HG03342 (cell line): ENCODE measurements at regions not wholly inside any gene's neighbourhood (a gene's known extent, or its start where the extent isn't known, plus 50 kb on each side); places are given as distances from the start of the nearest gene placed in this dataset.
"Not testable (repeated sequence)": the region's sequence is repeated elsewhere in the genome, so short reads cannot be mapped to it uniquely, and the experiment has no call there.

Experiments
- ATAC-seq: cut with Tn5 transposase; IDR thresholded peaks from one replicate; pipeline ENCODE4 v1.9.1; 2021; ENCODE audit warnings: mild to moderate bottlenecking, moderate library complexity; ENCODE audit not compliant: unreplicated experiment

DNA sequence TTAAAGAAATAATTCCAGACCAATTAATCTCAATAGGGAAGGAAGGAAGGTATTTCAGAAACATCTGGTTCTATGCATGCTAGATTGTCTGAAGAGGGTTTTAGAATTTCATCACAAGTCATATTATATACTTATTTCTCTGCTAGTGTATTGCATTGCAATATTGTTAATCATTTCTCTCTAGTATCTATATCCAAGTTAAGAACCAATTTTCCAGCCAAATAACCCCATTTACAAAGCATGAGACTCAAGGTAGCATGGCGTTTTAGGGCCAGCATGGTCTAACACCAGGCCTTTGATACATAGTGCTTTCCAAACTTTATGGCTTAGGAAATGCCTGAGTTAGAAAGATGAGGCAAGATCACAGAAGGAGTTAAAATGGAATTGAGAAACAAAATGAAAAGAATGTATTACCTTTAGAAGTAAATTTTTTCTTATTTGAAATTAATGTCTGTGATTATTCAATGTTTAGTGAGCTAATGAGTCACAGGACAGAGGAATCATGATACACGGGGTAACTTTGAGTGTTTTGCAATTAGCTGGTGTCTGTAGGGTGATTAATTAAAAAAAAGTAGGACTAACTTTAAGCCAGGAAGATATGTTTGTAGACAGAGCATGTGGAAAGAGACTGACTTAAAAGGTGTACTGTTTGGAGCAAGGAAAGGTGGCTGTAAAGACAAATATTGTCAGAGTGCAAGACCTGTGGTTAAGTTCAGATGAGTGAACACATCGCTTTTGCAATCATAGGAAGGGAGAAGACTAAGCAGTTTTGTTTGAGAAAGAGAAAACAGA, 1006.2 kb upstream of the CITED2 start:
- no peak for ATAC-seq

DNA sequence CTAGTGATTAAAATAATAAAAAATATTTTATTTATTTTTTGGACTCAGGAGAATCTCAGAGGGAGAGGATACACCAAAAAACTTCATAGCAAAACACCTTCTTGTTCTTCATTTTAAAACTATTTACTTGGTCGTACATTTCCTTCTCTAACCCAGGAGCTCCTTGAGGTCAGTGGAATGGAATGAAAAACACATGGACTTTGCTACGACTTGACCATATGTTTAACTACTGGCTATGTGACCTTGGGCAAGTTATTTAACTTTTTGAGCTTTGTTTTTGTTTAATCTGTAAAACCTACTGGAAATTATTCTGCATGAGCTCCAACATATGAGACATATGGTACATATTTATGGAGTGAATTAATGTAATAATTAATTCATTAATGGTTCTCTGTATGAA, 1005.5 kb upstream of the CITED2 start:
- ATAC-seq, result no peak

DNA sequence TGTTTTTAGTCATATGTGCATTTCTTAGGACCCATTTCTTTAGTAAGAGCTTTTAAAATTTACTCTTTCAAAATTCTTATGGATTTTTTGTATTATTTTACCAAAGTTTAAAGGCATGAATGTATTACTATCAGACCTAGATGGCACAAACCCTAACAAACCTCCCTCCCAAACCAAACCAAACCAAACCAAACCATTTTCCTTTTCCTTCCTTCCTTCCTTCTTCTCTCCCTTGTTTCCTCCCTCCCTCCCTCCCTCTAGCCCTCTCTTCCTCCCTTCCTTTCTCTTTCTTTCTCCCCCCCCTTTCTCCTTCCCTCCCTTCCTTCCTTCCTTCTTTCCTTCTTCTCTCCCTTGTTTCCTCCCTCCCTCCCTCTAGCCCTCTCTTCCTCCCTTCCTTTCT, 1001.8 kb upstream of the CITED2 start:
- no peak for ATAC-seq

DNA sequence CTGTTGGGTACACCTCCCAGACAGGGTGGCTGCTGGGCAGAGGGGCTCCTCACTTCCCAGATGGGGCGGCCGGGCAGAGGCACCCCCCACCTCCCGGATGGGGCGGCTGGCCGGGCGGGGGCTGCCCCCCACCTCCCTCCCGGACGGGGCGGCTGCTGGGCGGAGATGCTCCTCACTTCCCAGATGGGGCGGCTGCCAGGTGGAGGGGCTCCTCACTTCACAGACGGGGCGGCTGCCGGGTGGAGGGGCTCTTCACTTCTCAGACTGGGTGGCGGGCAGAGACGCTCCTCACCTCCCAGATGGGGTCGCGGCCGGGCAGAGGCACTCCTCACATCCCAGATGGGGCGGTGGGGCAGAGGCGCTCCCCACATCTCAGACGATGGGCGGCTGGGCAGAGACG, 999.3 kb upstream of the CITED2 start:
- ATAC-seq, result not testable (repeated sequence)

DNA sequence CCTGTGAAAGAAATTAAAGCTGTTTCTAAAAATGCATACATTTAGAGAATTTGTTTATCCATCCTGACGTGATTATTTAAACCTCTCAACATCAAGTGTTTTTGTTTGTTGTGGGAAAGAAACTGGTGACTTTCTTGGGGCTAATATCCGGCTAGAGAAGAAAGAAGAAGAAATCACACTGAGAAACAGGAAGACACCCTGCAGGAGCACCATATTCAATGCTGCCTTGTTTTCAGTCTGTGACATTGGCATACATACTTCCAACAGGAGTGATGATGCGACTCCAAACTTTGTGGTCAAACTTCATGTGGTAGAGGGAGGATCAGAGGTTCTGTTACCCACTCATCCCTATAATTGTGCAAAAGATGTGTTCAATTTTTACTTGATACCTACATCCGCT, 997.6 kb upstream of the CITED2 start:
- ATAC-seq, result no peak

DNA sequence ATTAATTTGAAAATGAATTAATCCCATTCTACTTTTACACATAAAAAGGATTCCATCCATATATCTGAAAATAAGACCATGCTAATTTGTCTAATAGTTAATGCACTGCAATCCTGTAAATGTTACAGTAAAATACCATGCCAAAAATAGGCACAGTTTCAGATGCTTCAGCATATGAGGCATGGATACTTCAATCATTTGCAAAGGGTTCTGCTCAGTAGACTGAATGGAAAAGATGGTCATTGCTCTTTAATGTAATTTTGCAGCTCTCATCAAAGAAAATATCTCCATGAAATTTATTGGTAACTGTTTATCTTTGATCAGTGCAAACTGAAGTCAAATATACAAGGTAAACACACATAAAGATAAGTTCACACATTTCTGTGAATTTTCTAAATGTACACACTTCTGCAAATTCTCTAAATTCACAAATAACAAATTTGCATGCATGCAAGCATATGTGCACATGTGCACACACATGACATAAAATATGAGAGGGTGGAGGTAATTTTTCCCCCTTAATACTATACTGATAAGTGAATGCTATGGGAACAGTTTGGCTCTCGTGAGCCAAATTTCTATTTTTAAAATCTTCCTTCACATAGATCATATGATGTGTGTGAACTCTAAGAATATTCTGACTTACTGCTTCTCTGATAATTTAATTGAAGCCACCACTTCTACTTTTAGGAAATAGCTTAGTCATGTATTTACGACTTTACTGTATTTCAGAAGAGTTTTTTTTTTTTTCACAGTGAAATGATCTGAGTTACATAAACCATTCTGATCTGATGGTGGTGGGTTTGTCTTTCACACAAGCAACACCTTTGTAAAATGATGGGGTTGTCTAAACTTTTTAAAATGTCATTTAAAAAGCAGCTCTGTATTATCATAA, 996.8 kb upstream of the CITED2 start:
- ATAC-seq, result no peak

DNA sequence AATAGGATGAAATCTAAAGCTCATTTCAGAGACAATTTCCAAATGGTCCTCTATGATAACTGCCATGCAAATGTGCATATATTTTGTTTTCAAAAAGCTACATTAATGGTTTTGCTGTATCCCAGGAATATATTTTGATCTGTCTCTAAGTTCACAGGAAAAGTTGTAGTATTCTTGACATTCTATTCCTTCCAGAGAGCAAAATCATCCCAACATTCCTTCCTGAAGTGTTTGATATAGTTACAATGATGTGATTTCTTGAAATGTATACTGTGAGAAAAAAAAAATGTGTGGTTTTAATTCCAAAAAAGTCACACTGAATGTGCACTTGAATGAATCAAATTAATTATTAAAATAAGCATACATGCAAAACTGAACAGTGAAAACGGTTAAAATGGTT, 996.0 kb upstream of the CITED2 start:
- no peak for ATAC-seq

DNA sequence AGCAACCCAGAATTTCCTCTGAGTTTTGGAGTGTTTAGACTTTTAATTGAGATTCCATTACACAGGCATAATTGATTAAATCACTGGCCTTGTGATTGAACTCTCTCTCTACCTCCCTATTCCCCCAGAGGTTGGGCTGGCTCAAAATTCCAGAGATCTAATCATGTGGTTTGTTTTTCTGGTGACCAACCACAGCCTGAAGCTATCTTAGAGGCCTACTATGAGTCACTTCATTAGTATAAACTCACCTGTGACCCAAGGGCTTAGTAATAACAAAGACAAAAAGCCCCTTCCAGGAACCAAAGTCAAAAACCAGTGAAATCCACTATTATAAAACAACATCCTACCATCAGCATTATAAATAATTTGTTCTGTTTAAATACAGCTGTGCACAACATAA, 992.5 kb upstream of the CITED2 start:
- ATAC-seq, result no peak

DNA sequence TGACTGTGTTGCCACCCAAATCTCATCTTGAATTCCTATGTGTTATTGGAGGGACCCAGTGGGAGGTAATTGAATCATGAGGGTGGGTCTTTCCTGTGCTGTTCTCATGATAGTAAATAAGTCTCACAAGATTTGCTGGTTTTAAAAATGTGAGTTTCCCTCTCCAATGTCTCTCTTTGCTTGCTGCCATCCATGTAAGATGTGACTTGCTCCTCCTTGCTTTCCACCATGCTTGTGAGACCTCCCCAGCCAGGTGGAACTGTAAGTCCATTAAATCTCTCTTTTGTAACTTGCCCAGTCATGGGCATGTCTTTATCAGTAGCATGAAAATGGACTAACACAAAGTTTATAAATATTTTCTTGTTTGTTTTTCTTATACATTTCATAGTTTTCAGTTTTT, 990.5 kb upstream of the CITED2 start:
- ATAC-seq, result no peak

DNA sequence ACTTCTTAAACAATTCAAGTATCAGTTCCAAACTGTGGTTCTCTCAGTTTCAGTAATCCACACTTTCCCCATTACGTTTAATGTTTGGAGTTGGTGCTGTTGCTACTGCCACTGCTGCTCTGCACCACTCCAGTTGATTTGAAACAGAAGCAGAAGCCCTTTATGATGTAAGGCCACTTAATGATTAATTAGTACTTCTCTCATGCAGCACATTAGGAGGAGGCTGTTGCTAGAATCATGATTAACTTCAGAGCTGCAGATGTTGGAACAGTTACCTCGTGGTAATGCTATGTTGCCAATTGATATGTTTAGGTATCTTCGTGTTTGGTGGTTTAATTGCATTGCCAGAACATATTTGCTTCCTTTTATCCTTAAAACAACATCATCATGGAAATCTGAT, 986.2 kb upstream of the CITED2 start:
- no peak for ATAC-seq

DNA sequence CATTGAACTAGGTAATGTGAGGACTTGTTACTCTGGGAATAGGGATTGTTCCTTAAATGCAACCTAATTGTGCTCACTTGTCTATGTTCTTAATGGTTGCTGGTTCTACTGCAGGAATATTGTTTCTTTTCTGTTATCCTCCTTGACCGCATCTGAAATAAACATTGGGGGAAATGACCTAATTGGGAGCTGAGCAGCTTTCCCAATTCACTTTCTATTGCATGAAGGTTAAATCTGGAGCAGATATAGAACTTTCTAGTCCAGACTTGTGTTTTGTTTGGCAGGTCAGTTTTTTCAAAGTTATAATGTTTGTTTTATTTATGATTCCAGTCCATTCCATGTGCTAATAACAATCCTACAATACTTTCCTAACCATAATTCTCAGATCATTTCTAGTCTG, 981.0 kb upstream of the CITED2 start:
- no peak for ATAC-seq

DNA sequence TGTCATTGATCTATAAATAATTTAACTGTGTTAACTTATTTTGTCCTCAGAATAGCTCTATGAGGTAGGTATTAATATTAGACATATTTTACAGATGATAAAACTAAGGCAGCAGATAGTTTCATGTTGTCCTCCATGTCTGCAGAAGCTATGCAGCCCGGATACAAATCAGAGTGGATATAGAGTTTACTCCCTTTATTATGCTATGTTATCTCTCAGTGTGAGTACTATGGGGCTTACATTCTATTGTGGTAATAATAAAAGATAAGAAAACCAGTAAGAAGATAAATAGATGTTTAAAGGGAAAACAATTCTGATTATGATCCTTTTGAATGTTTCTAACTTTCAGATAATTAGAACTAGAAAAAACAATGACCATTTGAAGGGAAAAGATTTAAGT, 979.8 kb upstream of the CITED2 start:
- no peak for ATAC-seq

DNA sequence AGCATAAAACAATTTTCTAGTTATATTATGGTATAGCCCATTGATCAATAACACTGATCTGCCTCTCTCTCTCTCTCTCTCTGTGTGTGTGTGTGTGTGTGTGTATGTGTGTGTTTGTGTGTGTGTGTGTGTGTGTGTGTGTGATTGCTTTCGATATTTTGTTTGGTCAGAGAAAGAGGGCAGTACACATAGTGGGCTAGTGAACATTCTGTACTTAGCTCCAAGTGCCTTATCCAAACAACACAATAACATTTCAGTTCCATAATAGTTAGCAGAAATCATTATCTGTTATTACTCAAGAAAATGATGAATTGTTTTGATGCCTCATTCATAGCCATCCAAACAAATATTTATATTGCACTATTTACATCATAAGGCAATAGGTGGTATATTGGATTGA, 979.1 kb upstream of the CITED2 start:
- ATAC-seq, result no peak

DNA sequence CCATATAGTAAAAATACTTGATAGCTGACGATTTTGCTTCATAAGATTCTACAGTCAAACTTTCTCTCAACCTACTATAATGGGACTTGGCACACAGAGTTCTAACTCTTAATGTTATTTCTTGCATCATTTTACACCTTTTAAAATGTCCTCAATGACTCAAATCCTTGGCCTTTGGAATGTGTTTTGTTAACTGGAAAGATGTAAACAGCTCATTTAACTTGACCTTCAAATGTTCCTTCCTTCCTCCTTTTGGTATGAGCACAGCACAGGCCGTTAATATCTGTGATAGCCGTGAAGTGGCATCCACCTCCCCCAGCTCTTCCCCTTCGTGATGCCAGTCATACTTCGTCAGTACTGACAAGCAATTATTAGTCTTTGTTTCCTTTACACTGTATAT, 972.0 kb upstream of the CITED2 start:
- ATAC-seq, result no peak

DNA sequence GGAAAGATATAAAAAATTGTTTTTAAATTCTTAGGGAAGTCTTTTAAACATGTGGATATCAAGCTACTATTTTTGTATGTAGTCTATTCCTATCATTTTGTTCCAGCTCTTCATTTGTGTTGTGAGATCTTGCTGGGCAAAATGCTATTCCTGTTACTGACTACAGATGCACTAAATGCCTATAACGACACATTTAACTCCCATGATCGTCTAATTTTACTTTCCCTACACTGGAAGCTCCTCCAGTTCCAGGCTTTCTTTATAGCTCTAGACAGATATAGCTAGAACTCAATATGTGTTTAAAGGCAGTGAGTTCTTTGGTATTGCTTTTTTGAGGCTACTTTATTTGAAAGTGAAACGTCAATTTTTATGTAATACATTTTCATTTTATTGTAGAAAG, 971.5 kb upstream of the CITED2 start:
- no peak for ATAC-seq

DNA sequence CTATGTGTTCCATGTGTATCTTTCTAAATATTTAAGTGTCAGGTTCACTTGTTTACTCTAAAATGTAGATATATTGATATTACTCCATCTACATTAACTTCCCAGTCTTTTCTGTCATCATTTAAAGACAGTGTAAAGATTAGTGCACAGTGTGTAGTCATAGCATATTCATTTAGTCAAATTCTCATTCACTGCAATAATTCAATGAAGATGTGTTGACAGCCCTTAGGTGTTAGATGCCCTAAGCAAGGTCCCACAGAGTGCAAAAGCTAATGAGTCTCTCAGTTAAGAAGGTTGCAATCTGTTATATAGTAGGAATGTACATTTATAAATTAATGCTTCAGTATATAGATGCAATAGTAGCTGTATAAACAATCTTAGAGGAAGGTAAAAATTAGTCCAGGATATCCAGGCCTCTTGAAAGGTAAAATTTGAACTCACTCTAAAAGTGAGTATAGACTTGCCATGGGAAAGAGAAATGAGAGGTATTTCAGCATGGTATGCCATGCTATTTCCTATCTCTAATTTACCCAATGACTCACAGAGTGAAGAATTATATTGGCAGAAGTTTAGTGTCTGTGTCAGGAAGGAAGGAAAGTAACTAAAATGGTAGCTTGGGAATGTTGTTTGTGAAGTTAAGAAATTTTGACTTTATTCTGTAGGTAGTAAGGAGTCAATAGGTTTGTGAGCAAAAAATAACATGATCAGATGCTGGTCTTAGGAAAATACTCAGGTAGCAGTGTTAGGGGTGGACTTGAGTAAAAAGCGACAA, 969.9 kb upstream of the CITED2 start:
- ATAC-seq, result no peak

DNA sequence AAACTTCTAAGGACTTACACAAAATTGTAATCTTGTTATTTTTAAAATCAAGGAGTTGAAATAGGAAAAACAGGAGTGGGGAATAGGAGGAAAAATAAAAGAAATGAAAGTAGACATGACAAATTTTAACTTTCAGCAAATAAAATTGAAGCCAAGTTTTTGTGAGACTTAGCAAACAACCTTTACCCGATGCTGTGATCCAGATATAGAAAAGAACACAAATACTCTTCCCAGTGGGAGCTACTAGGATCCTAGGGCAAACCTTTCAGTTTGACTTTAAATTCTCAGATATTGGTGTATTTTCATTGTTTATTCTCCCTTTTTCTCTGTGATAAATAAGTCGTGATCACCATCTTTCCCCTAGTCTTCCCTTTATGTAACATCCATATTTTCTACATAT, 968.7 kb upstream of the CITED2 start:
- no peak for ATAC-seq

DNA sequence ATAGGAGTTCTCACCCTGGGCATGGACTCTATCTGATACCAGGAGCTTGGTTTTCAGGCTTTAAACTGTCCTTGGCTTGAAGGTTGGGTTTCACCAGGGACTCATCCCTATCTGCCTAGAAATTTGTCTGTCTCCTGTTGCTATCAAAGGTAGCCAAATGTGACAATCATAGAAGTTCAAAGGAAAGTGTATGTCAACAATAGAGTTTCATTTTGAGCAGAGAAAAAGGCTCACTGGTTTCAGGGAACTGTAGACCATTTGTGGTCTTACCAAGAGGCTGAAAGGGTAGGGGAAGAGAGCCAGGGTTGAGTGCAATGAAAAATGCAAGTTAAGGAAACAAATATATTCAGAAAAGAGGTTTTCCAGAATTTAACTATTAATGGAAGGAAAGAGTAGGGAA, 966.8 kb upstream of the CITED2 start:
- no peak for ATAC-seq

DNA sequence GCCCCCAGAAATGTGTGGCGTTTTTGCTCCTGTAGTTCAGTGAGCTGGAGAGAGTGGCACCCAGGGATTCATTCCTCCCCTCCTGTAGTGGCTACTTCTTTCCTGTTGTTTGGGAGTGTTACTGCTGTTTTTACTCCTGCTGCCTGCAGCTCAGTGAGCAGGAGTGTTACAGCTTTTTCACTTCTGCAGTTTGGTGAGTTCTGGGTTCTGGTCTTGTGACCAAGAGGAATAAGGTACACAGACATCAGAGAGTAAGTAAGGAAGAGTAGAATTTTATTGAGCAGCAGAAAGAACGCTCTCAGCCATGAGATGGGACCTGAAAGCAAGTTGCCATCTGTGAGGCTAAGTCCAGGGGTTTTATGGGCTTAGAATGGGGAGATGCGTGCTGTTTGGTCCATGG, 966.3 kb upstream of the CITED2 start:
- no peak for ATAC-seq

DNA sequence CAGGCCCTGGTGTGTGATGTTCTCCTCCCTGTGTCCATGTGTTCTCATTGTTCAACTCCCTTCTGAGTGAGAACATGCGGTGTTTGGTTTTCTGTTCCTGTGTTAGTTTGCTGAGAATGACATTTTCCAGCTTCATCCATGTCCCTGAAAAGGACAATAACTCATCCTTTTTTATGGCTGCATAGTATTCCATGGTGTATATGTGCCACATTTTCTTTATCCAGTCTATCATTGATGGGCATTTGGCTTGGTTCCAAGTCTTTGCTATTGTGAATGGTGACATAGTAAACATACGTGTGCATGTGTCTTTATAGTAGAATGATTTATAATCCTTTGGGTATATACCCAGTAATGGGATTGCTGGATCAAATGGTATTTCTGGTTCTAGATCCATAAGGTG, 964.6 kb upstream of the CITED2 start:
- ATAC-seq, result not testable (repeated sequence)

DNA sequence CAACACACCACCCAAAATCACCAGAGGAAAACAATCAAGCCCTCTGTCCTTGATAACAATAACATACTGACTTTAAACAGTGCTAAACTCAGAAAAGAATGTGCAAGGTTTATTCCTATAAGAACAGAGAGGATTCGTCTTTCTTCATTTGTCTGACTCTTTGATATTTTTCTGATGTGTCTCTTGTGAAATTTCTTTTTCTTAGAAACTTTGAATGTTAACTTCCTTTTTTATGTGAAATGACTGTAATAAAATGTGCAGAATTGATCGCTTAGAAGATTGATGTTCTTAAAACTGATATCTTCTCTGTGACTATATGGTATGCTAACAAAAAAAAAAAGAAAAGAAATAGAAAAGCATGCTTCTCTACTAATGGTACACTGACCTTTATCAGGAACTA, 947.4 kb upstream of the CITED2 start:
- no peak for ATAC-seq
